HL-60 (cell line): ENCODE measurements at regions not wholly inside any gene's neighbourhood (a gene's known extent, or its start where the extent isn't known, plus 50 kb on each side); places are given as distances from the start of the nearest gene placed in this dataset.

Source experiments
- CTCF ChIP-seq: IDR thresholded peaks from one replicate; pipeline ENCODE4 v1.5.1; 2011; ENCODE audit warnings: low read length, control low read depth, inconsistent platforms; ENCODE audit not compliant: insufficient read depth
- GABPA ChIP-seq: IDR thresholded peaks from 2 replicates; pipeline ENCODE4 v1.6.1; 2012; ENCODE audit warnings: low read depth
- REST ChIP-seq: IDR thresholded peaks from 2 replicates; pipeline ENCODE4 v1.6.1; 2012; ENCODE audit warnings: low read depth; ENCODE audit not compliant: insufficient replicate concordance

- no peak for TF ChIP-seq CTCF
- TF ChIP-seq GABPA, result no peak
- TF ChIP-seq REST, result no peak
Measured at GRCh38 chr2:187915810-187916209, 361.6 kb upstream of the TFPI start.
